ENCODE measurements at regions not wholly inside any gene's neighbourhood (a gene's known extent, or its start where the extent isn't known, plus 50 kb on each side); places are given as distances from the start of the nearest gene placed in this dataset.

- no peak for DNase-seq (ENCODE audit: low read depth)
Measured at GRCh38 chr12:45587012-45587411, 142.5 kb upstream of the ARID2 start.

DNA sequence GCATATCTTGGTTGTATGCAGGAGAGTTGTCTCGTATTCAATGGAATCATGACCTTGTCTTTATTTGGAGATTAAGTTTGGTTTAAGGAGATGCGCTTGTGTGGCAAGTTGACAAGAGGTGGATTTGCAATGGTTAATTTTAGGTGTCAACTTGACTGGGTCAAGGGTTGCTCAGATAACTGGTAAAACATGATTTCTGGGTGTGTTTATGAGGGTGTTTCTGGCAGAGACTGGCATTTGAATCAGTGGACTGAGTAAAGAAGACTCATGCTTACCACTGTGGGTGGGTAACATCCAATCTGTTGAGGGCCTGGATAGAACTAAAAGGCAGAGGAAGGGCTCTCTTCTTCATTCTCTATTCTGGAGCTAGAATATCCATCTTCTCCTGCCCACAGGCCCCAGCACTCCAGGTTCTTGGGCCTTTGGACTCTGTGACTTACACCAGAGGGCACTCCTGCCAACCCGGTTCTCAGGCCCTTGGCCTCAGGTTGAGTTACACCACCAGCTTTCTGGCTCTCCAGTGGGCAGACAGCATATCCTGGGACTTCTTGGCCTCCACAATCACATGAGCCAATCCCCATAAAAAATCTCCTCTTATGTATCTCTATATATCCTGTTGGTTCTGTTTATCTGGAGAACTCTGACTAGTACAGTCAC, 141.5 kb upstream of the ARID2 start:
- DNase-seq (ENCODE audit: low read depth): no peak

DNA sequence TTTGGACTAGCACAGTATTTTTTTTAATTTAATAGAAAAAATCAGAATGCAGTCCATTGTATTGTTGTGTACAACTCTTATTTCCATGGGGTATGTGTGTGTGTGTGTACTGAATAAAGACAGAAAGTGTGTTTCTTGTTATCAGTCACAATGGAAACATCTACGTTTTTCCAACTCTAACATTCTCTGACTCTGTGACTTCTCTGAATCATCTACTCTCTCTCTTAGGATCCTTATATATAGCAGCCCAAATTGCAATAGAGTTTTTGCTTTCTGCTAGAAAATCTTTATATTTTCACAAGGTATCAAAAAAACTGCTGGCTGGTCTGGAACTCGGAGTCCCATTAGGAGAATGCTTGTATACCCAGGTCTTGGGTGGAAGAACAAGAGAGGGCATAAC, 138.9 kb upstream of the ARID2 start:
- no peak for DNase-seq (ENCODE audit: low read depth)

- no peak for DNase-seq (ENCODE audit: low read depth)
Measured at GRCh38 chr12:45591635-45592034, 137.9 kb upstream of the ARID2 start.

- no peak for DNase-seq (ENCODE audit: low read depth)
Measured at GRCh38 chr12:45596366-45596765, 133.1 kb upstream of the ARID2 start.

DNA sequence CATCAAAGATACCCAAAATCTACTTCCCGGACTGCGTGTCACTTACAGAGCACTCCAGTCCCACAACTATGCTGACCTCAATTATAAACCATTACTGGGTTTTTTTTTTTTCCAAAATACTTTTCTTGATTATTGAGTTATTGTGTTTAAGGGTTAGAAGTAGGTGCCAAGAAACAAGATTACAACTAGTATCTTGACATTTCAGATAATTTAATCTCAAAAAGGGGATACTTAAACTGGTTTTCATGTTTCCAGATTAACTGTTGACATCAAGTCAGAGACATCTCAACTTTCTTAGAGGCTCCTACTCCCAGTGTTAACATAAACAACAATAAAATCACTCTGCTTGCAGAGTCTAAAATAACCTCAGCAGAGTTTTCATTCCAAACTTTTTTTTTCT, 131.2 kb upstream of the ARID2 start:
- no peak for DNase-seq (ENCODE audit: low read depth)

DNA sequence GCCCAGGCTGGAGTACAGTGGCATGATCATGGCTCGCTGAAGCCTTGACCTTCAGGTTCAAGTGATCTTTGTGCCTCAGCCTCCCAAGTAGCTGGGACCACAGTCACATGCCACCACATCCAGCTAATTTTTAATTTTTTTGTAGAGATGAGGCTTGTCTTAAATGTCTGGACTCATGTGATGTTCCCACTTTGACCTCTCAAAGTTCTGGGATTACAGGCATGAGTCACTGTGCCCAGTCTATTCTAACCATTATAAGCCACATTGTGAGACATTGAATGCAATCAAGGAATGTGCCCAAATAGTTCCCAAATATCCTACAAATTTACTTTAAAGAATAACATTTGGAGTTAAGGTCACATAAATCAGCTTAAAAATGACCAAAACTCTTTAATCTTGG, 130.7 kb upstream of the ARID2 start:
- DNase-seq (ENCODE audit: low read depth): peak; percentile 21

DNA sequence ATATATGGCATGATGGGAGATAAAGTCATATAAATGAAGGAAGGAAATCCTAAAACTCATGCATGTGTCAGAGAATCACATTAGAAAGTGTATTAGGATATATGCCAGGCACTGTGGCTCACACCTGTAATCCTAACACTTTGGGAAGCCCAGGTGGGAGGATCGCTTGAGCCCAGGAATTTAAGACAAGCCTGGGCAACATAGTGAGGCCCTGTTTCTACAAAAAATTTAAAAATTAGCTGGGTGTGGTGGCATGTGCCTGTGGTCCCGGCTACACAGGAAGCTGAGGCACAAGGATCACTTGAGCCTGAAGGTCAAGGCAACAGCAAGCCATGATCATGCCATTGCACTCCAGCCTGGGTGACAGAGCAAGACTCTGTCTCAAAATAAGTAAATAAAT, 130.3 kb upstream of the ARID2 start:
- DNase-seq (ENCODE audit: low read depth): no peak

- no peak for DNase-seq (ENCODE audit: low read depth)
Measured at GRCh38 chr12:45601390-45601789, 128.1 kb upstream of the ARID2 start.

DNA sequence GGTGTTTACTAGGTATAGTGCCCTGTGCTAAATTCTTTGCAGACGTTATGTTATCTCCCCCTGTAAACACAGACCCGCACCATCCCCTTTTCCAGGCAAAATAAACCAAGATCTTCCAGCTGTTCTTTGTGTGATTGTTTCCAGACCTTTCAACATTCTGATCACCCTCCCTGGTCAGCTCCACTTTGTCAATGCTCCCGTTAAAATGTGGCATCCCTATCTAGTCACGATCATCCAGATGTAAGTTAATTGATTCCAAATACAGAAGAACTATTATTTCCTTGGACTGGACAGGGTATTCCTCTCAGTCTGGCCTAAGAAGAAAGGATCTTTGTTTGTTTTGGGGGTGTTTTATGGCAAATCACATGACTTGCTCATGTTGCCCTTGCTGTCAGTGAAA, 127.6 kb upstream of the ARID2 start:
- DNase-seq (ENCODE audit: low read depth): no peak

GRCh38 chr12:45605624-45606023, 123.9 kb upstream of the ARID2 start:
- DNase-seq (ENCODE audit: low read depth): no peak

- DNase-seq (ENCODE audit: low read depth): no peak
Measured at GRCh38 chr12:45611061-45611460, 118.4 kb upstream of the ARID2 start.

DNA sequence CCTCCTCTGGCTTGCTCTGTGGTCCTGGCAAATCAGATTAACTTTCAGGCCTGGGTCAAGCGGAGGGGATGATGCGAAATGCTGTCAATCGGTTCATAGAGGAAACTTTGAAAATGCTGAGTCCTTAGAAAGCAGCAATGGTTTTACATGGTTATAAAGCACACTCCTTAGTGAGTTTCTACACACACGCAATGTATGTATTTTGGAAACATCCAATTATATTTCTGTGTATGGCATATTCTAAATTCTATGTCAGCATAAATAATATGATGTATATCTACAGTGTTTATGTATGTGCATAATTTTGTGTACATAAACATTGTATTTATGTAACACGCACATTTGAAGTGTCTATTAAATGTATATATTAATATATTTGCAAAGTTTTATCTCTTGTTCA, 118.0 kb upstream of the ARID2 start:
- no peak for DNase-seq (ENCODE audit: low read depth)

GRCh38 chr12:45612044-45612794, 117.3 kb upstream of the ARID2 start:
- peak; percentile 74 for DNase-seq (ENCODE audit: low read depth)

GRCh38 chr12:45613296-45613695, 116.2 kb upstream of the ARID2 start:
- peak; percentile 75 for DNase-seq (ENCODE audit: low read depth)

DNA sequence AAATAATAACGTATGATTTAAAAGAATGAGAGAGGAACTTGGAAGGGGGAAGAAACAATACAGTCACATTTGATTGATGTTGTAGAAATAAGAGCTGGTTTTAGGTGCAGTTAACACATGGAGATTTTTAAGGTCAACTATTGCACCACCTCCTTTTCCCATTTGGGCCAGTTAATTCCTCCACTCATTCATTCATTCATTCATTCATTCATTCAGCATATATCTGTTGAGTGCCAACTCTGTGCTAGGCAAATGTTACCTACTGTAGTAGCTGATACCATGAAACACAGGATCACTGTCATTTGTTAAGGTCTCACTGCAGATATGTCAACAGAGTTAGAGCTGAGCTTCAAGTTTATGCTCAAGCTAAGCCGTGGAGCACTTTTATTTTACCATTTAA, 115.7 kb upstream of the ARID2 start:
- no peak for DNase-seq (ENCODE audit: low read depth)

DNA sequence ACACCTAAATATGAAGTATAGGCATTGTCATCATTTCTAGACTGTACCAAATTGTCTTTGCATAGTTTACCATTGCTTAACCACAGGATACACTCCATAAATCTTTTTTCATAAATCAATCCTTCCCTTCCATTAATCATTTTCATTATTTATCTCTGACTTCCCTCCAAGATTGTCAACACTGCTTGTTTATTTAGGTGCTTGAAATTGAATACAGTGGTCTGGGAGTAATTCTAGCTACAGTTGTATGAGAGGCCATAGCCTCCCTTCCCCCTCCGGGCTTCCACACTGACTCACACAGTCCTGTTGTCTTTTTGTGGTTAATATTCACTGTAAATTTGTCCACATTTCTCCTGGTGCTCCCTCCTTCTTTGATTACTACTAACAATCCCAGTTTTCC, 114.2 kb upstream of the ARID2 start:
- peak; percentile 75 for DNase-seq (ENCODE audit: low read depth)

- DNase-seq (ENCODE audit: low read depth): no peak
Measured at GRCh38 chr12:45619736-45620135, 109.8 kb upstream of the ARID2 start.

GRCh38 chr12:45621703-45622102, 107.8 kb upstream of the ARID2 start:
- no peak for DNase-seq (ENCODE audit: low read depth)

- no peak for DNase-seq (ENCODE audit: low read depth)
Measured at GRCh38 chr12:45622210-45622937, 107.1 kb upstream of the ARID2 start.

DNA sequence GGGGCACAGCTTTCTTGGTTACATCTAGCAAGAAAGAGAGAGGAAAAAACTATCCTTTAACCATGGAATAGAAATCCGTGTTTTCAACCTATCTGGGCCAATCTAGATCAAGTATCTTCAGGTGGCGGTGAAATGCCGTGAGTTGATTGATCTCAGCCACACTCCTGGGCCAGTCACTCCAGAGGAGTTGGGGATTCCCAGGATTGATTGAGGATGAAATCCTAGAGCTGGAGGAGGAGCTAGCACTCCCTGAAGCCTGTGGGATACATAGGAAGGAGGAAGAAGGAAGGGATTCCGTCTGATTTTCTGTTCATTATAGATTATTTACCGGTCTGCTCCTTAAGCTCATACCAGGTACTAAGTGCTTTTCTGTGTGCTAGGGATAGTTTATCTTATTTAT, 106.3 kb upstream of the ARID2 start:
- DNase-seq (ENCODE audit: low read depth): no peak

- no peak for DNase-seq (ENCODE audit: low read depth)
Measured at GRCh38 chr12:45623940-45624339, 105.6 kb upstream of the ARID2 start.

GRCh38 chr12:45626965-45627364, 102.5 kb upstream of the ARID2 start:
- DNase-seq (ENCODE audit: low read depth): no peak
